Superior temporal gyrus (tissue), 1 donor: ENCODE measurements at regions not wholly inside any gene's neighbourhood (a gene's known extent, or its start where the extent isn't known, plus 50 kb on each side); places are given as distances from the start of the nearest gene placed in this dataset.

ENCODE experiments used
- DNase-seq: peaks from one replicate; pipeline ENCODE4 v3.0.0-alpha.2; 2016; ENCODE audit errors: extremely low spot score

DNA sequence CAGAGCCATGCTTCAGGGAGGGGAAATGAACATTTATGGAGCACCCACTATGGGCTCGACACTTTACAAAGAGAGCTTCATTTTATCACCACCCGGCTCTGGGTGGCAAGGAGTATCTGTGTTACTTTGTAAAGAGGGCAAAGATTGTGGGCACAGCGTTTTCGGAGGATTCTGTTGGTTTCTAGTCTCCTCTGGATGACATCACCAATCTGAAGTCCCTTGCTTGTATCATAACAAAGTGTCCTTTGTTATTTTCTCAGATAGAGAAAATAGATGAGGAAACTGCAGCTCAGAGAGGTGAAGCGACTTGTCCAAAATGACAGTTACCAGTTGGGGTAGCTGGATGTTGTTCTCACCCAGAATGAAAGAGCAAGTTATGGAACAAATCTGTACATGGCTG, 162.8 kb downstream of the GLI2 start:
- DNase-seq: no peak

DNA sequence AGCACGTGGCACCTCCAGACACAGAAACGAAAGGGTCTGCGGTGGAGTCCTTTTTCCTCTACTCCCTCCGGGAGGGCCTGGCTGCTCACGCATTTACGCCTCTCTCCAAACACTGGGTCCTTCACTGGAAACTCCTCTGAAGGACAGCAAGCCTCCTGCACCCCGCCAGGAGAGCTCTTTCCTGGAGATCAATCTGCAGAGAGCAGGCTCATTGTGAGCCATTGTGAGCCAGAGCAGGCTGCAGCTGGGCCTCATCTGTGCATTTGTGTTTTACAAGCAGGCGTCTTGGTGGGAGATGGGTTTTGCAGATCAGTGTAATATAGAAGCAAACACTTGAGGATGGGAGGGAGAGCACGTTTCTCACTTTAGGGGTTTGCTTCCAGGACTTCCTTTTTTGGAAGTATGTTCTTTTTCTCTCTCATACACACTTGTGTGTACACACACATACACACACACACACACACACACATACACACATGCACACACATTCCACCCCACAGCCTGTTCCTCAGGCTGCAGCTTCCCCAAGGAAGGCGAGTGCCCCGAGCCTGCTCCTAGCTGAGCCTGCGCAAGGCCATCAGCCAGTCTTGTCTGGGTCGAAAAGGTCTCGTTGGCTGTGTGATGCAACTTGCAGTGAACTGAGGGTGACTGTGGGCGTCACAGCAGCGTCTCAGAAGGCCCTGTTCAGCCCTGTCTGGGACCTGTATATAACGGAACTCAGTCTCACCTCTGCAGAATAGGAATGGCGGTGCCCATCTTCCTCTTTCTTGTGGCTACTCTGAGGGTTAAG, 163.5 kb downstream of the GLI2 start:
- no peak for DNase-seq

DNA sequence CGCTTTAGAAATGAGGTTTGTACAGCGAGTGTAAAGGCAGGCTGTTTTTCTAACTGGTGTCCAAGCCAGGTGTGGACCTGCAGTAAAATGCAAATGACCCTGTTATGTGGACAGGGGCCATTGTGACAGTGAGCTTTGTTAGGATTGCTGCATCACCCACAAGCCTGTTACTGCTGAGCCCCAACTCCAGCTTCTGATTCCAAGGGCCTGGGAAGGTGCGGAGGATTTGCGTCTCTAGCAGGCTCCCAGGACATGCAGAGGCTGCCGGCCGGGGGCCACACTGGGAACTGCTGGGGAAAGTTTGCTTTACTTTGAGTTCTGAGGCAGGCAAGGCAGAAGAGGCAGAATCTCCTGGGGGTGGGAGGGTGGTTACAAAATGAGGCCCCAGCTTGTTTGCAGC, 164.1 kb downstream of the GLI2 start:
- no peak for DNase-seq

DNA sequence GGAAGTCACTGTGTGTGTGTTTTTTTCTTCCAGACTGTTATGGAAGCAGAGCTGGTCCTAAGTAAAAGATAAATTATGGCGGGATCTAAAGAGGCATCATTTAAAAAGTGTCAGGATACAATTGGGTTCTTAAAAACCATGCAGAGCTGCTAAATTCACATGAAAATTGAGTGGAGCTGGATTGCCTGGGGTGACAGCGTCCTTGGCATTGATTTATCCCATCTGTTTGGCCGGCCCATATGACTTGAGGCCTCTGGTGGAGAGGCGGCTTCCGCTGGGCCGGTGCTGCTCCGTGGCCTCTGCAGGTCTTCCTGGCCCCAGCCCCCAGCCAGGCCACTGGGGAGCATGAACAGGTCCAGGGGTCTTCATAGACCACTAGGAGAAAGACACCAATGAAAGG, 165.5 kb downstream of the GLI2 start:
- DNase-seq: no peak

DNA sequence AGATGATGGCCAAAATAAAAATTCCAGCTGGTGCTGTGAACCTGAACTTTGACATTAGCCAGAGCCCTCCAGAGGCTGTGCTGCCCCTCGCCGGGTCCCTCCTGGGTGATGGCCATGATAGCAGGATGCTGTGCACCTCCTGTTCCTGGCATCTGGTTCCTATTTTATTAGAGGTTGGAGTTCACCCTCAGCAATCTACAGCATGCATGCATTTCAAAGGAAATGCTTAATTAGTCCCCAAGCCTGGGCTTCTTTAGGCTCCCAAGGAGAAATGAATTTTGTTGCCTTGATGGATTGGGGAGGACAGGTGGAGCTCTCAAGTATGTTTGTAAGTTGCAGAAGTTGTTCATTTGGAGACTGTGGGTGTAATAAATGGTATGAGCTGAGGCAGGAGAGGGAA, 166.9 kb downstream of the GLI2 start:
- no peak for DNase-seq

DNA sequence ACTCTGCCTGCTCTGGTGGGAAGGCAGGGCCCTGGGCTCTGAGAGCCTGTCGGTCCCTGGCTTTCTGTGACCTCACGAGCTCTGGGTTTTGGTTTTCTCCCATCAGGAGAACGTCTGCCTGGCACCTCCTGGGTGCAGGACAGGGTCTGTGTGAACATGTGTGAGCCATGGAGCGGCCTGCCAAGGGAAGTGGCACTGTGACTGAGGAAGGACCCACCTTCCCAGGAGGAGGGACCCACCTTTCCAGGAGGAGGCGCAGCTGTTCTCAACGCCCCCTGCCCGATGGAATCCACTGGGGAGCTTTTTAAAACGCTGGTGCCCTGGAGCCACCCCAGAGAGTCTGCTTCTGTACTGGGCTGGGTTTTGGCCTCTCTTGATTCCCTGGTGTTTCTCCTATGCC, 168.7 kb downstream of the GLI2 start:
- no peak for DNase-seq

DNA sequence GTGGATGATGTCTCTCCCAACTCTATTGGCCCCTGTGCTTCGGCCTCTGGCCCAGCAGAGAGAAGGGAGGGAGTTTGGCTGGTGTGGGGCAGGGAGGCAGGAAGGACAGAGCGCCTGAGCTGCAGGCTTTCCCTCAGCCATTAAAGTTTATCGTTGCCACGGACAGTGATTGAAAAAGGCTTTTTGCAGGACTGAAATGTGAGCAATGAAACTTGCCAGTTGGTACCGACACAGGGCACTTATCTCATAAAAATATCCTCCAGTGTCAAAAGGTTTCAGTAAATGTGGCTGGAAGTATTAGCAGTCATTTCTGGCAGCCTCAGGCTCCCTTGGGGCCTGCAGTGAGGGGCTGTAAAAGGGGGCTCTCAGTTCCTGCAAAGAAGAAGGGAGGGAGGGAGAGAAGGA, 169.2 kb downstream of the GLI2 start:
- DNase-seq: no peak

DNA sequence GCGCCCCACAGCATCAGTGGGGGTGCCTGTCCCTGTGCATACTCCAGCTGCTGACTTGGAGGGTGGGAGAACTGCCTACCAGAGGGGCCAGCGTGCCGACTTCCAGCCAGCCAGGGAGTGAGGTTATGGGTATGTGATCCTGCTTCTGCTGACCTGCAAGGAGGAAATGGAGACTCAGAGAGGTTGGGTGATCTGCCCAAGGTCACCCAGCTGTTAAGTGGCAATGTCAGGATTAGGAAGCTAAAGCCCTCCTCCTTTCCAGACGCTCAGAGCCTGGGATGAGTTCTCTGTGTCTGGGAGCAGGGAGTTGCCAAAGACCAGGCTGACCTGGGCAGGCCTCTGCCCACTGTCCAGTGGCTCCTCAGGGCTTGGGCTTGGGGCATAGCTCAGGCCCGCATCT, 169.6 kb downstream of the GLI2 start:
- no peak for DNase-seq

DNA sequence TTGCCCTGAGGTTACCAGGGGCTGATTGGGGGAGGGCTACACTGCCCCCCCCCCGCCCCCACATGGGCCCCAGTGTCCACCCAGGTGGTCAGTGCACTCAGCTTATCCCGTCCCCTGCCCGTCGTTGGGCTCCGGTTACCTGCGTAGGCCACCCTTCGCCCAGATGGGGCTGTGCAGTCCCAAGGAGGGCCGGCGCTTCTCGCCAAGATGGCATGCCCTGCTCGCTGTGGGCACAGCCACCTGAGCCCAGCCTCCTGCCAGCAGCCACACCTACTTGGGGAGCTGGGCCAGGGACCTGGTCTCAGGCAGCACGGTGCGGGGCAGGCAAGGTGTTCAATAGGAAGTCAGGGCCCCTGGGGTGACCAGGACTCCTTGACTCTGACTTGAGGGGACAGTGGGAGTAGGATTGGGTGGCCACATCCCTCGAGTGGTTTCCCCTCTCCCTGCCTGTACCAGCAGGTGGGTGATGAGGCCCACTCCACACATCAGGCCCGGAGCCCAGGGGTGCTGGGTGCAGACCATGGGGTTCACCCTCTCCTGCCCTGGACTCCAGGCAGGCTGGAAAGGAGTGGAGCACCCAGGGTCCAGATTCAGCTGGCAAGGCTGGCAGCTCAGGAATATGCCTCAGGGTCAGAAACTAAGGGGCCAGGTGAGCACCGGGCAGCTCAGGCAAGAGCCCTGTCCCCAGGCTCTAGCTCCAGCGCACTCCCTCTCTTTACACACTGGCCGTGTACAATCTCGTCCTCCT, 170.3 kb downstream of the GLI2 start:
- no peak for DNase-seq

DNA sequence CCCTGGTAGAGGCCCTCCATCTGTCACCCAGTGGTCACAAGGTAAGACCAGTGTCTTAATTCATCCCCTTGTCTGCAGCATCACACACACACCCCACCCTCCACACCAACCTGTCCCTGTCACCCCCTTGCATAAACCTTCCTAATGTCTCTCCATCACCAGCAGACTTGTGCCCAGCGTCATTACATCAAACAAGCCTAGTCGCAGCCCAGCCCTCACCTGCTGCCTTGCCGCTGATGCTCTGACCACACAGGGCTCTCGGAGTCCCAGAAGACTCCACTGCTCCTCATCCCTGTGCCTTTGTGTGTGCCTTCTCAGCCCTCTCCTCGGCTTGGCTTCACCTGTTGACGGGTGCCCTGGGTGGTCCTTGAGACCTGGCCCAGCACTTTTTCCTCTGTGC, 171.2 kb downstream of the GLI2 start:
- no peak for DNase-seq

DNA sequence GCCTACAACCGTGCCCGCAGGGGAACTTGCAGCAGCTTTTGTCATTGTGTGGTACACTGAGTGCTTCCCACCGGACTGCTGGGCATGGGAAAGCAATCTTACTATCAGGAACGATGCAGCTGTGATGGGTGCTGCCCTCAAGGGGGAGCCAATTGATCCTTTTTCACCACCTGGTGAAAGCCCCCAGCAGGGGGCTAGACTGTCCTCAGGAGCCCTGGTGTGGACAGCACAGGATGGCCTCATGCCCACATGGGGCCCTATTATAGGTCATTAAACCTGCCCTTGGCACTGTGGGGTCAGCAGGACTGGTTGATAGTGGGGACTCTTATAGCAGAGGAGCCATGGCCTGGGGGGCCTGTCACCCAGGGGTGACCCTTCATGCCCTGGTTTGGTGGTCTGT, 172.2 kb downstream of the GLI2 start:
- no peak for DNase-seq

DNA sequence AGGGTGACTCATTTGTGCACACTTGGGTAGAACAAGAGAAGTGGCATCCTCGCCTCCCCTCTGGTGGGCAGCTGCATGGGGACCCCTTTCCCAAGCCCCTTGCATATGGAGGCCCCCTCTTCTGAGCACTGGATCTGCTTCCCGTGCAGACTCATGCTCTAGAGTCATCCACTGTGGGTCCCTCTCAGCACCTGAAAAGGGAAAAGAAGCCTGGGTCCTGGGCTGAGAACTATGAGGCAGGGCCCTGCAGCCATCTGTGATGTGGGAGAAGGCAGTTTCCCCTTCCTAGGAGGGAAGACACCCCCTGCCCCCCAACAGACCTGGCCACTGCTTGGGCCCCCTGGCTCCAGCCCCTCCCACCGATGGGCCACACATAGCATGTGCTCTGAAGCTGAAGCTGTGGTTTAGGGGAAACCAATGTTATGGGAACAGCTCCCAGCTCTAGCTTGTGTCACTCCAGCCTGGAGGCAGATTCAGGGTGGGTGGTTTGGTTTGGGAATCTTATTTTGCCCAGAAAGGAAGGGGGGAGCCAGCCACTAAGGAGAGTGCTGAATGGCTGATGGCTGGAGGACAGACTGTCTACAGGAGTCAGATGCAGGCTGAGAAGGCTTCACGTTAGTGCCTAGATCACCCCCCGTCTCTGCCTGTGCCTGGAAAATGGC, 172.8 kb downstream of the GLI2 start:
- no peak for DNase-seq

DNA sequence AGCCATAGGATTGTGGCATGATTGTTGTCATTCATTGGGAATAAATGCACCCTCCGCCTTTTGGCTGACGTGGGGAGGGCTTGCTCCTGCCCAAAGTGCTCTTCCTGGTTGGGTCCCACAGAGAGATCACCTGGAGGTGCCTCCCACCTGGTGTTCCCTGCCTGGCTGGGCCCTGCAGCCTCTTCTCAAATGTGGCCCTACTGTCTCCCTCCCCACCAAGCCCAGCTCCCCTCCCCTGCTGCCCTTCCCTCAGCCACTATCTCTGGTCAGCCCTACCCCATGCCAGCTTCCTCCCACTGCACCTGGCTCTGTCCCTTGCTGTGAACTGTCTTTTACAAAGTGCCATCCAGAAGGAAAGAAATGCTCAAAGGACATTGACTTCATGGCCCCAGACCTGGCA, 173.4 kb downstream of the GLI2 start:
- DNase-seq: no peak

DNA sequence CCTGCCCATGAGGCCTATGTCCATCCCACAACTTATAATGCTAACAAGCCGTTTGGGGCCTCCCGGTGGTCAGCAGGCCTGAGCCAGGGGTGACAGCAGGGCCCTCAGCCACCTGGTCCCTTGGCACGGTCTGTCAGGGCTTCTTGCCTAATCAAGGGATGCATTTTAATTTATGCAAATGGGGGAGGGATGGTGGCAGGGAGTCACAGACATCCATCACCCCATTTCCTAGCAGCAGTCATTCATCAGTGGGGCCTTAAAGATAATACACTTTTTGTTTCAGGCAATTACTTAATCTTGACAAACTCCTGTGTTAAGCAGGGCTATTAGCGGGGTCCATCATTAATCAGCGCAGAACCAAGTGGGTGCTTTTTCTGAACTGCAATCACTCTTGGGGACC, 174.5 kb downstream of the GLI2 start:
- DNase-seq: no peak

DNA sequence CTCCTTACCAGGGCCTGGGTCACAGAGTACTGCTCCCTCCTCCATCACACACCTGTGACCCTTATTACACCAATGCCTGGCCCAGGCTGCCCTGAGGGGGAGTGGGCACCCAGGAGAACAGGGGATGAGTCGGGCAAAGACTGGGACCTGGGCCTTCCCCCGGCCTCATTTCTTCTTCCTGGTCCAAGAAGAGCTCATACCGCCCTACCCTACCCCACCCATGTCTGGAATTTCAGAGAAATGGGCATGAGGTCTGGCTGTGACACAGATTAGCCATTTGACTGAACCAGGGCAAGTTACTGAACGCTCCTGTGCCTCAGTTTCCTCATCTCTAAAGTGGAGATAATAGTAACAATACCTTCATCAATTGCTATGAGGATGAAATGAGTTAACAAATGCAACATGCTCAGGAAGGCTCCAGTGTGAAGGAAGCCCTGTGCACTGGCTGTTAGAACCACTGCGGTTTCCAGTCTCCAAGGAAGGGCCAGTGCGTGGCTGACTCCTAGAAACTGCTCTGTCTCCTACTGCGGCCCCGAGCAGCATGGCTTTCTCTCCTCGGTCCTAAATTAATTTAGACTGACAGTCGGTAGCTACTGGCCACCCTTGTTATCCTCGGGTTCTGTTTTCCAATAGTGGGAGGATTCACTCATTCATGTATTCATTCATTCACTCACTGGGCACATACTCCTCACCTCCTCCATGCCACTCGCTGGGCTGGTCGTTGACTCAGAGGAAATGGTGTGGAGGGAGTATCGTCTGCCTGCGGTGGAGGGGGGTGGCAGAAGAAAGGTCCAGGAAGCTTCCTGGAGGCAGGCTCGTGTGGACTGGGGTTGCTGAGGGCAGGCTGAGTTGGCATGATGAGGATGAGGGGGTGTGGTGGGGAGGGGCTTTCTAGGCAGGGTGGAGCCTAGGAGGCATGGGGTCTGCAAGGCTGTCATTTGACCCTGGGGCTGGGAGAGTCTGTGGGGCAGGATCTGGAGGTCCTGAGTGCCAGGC, 175.6 kb downstream of the GLI2 start:
- DNase-seq: no peak

DNA sequence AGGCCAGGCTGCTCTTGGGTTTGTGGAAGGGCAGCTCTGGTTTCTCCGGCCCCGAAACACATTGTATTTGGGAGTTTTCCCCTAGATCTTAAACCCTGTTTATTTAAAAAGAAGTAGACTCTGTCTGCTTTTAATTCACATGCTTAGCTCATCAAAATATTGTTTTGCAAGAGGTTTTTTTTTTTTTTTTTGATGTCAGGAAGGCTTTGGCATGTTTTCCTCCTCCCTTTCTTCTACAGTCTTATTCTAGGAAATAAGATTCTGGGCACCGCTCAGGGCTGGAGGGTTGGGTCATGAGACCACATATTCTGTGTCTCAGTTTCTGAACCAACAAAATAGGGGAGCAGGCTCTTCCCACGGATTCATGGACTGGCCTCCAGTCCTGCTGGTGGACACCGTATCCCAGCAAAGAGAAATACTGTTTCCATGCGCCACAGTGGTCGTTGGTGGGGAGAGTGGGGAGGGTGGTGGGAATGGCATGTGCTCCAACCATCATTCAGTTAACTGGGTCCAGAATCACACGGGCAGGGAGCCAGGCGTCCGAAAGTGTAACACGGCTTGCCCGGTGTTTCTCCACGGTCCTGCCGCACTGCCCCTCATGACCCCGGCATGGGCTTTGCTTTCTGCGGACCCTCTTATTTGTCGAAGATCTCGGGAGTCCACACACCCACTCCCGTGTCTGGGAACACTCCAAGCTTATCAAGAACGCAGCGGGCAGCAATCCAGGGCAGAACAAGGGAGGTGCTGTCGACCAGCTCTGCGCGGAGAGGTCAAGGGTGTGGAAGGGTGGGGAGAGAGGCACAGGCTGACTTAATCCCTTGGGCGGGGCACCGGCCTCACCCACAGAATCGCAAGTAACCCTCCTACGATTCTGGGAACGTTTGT, 176.7 kb downstream of the GLI2 start:
- no peak for DNase-seq

DNA sequence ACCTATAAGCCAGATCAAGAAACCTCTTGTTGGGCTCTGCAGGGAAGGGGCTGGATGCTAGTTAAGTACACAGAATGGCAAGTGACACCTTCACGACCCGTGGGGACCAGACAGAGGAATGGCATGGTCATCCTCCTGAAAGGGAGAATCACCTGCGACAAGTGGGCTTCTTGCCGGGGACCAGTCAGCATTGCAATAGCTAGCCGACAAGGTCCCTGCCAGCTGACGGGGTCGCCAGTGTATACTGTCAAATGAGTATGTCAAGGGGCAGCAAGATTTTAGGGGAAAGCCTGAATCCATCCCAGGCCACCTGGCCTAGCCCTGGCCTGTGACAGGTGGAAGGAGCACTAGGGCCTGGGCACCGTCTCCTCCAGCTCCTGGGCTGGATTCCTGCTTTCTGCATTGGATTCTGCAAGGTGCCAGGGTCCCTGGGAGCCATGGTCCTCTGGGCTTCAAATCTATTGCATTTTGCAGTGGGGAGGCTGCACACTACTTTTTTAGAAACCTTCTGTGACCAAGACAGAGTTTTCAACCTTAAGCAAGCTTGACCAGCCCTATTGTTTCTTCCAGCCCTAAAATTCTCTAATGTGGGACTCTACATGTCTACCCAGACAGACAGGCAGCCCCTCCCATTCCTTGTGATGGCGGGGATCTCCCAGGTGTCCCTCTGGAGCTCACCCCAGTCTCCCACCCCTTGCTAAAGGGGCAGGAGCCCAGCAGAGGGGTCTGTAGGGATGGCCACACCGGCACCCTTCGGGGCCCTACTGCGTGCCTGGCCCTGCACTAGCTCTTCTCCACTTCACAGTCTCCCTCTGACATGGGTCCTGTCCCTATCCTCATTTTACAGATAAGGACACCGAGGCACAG, 178.5 kb downstream of the GLI2 start:
- DNase-seq: no peak

DNA sequence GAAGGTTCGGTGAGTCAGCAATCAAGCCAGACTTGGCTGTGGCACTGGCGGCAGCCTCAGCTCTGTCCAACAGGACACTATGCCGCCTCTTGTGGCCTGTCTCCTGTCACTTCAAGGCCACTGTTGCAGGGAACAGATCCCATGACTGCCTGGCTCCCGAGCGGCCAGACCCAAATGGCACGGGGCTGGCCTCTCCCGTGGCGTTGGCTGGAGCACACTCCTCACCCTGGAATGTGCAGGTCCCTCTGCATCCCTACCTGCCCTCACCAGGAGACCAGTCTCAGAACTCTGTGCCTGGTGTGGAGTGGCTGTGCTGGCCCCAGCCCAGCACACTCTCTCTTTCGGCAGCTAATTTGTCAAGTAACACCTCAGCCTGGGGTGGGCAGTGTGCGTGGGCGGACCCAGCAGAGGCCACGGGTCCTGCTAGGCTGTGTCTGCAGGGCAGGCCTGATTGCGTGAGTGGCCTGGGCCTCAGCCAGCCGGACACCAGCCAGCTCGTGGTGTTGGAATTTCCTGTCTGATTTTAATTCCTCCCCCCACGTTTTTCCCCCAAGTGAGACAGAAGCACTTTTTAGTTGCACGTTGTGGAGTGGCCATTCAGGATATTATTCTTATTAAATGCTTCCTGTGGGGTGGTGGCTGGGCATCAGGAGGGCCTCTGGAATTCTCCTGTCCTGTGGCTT, 179.3 kb downstream of the GLI2 start:
- DNase-seq: no peak

DNA sequence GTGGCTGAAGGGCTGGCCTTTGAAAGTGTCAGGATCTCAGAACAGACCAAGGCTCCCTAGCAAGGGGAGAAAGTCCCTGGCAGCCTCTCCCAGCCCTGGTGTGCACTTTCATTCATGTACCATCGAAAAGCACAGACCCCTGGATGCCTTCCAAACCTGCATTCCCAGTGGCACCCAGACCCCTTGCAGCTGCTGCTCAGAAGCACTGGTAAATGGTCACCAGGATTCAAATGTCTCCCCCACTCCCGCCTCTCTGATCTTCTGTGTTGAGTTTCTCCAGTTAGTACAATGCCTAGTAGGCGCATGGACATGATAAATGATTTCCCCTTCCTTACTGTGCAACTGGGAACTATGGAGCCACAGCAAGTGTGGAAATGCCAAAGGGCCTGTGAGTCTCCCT, 180.0 kb downstream of the GLI2 start:
- no peak for DNase-seq
